HG02884 (cell line): ENCODE measurements at regions not wholly inside any gene's neighbourhood (a gene's known extent, or its start where the extent isn't known, plus 50 kb on each side); places are given as distances from the start of the nearest gene placed in this dataset.
A peak's percentile ranks its signal among the peaks of the same experiment; 100 is the strongest.
"Not testable (repeated sequence)": the region's sequence is repeated elsewhere in the genome, so short reads cannot be mapped to it uniquely, and the experiment has no call there.

Experiments used
- ATAC-seq: cut with Tn5 transposase; IDR thresholded peaks from one replicate; pipeline ENCODE4 v1.9.1; 2021; ENCODE audit warnings: mild to moderate bottlenecking, moderate library complexity; ENCODE audit not compliant: unreplicated experiment

- ATAC-seq, result not testable (repeated sequence)
Measured at GRCh38 chrY:22472027-22472426, 68.8 kb downstream of the RBMY1J start.

GRCh38 chrY:22477846-22478245 is 74.6 kb downstream of the RBMY1J start:
- ATAC-seq, result not testable (repeated sequence)

GRCh38 chrY:22484465-22484864 is 81.3 kb downstream of the RBMY1J start:
- not testable (repeated sequence) for ATAC-seq

GRCh38 chrY:22488688-22489087 is 85.5 kb downstream of the RBMY1J start:
- ATAC-seq, result not testable (repeated sequence)

- not testable (repeated sequence) for ATAC-seq
Measured at GRCh38 chrY:22499756-22500155, 96.5 kb downstream of the RBMY1J start.

GRCh38 chrY:22513719-22514118 is 110.5 kb downstream of the RBMY1J start:
- not testable (repeated sequence) for ATAC-seq

GRCh38 chrY:22525841-22526240 is 122.6 kb downstream of the RBMY1J start:
- not testable (repeated sequence) for ATAC-seq

GRCh38 chrY:22572975-22573374 is 169.8 kb downstream of the RBMY1J start:
- not testable (repeated sequence) for ATAC-seq

GRCh38 chrY:22598767-22599166 is 195.6 kb downstream of the RBMY1J start:
- not testable (repeated sequence) for ATAC-seq

GRCh38 chrY:22605036-22605435 is 201.8 kb downstream of the RBMY1J start:
- ATAC-seq, result not testable (repeated sequence)

GRCh38 chrY:22605658-22606057 is 202.4 kb downstream of the RBMY1J start:
- ATAC-seq, result not testable (repeated sequence)

- not testable (repeated sequence) for ATAC-seq
Measured at GRCh38 chrY:22606889-22607288, 203.7 kb downstream of the RBMY1J start.

- ATAC-seq, result peak; percentile 87
Measured at GRCh38 chrY:22612772-22613171, 209.6 kb downstream of the RBMY1J start.
